ENCODE measurements at regions not wholly inside any gene's neighbourhood (a gene's known extent, or its start where the extent isn't known, plus 50 kb on each side); places are given as distances from the start of the nearest gene placed in this dataset.

DNA sequence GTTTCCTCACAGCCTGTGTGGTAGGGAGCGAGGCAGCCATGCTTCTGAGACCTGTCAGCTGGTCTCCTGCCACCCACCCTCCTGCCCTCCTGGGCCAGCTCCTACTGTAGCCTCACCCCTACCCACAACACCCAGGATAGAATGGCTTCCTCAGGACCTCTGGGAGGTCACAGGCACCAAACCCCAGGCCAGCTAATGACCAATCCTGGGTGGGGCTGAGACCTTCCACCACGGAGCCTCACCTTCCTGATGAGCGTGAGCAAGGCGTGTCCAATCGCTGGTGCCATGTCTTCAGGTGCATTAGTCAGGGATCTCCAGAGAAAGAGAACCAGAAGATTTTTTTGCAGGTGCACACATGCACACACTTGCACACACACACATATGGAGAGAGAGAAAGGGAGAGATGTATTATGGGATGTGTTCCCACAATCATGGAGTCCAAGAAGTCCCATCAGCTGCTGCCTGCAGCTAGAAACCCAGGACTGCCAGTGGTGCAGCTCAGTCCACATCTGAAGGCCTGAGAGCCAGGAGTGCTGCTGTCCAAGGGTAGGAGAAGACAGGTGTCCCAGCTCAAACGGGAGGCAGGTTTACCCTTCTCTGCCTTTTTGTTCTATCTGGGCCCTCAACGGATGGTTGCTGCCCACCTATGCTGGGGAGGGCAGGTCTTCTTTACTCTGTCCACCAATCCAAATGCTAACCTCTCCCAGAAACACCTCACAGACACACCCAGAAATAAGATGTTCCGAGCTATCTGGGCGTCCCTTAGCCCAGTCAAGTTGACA lies 70.4 kb upstream of the HDAC4 start (continued):
- TF ChIP-seq THRA (IDR thresholded peaks at IDR 0.05), result no peak
- TF ChIP-seq ZNF263 (CRISPR knock-in tag; IDR thresholded peaks at IDR 0.05; ENCODE audit: borderline replicate concordance), result no peak

- H3K27ac ChIP-seq (ENCODE audit: extremely low read depth, low read depth, low read length), result no peak overlapping the region
- intact Hi-C loops (cut with micrococcal nuclease), result no loop called here
- no peaks in the 10 kb centered on the region for H3K9me3 ChIP-seq (replicated peaks; ENCODE audit: control insufficient read depth, insufficient read depth, low read depth, low read length)
- no peaks in the 10 kb centered on the region for H3K79me2 ChIP-seq (ENCODE audit: control insufficient read depth, insufficient read depth, low read length)
- no peak overlapping the region for H3K4me3 ChIP-seq
- POLR2A ChIA-PET, result interaction anchor here (0.6 kb wide), 1 partner anchor 301 kb away, joined by 3 read pairs; no protein-coding TSS in a partner anchor
- FAIRE-seq (no peak), ATAC-seq (no peak), DNase-seq (ENCODE audit: extremely low read depth in 1 of 4, low spot score in 3 of 4) (no peak)
- H3K9ac ChIP-seq (ENCODE audit: insufficient read depth in 1 of 2, low read depth in 2 of 2, low read length in 2 of 2), result no peak overlapping the region
- peaks cover 0 to 35% of the 10 kb centered on the region in 2 experiments; a peak in 3 of 5 replicates for H3K27me3 ChIP-seq (ENCODE audit: control insufficient read depth in 2 of 2, insufficient read depth in 2 of 2, low read length in 2 of 2)
- BruUV-seq (replicated peaks), result no TSS peak
- H3K9me1 ChIP-seq (ENCODE audit: control insufficient read depth, insufficient read depth, low read length), result no peaks in the 10 kb centered on the region
- H3K4me2 ChIP-seq (ENCODE audit: insufficient read depth, low read length), result no peak overlapping the region
- CTCF ChIA-PET (ENCODE audit: low intra/inter-chr PET ratio), result no interaction called here
- no peaks in the 10 kb centered on the region for H3K36me3 ChIP-seq (ENCODE audit: control insufficient read depth, insufficient read depth, low read length)
- H4K20me1 ChIP-seq (replicated peaks; ENCODE audit: control insufficient read depth, insufficient read depth, low read length), result no peaks in the 10 kb centered on the region; the same call in 1 of the 2 replicates
- H2AFZ ChIP-seq (ENCODE audit: low read depth, low read length), result no peak overlapping the region
- TF ChIP-seq, protein P1, sequence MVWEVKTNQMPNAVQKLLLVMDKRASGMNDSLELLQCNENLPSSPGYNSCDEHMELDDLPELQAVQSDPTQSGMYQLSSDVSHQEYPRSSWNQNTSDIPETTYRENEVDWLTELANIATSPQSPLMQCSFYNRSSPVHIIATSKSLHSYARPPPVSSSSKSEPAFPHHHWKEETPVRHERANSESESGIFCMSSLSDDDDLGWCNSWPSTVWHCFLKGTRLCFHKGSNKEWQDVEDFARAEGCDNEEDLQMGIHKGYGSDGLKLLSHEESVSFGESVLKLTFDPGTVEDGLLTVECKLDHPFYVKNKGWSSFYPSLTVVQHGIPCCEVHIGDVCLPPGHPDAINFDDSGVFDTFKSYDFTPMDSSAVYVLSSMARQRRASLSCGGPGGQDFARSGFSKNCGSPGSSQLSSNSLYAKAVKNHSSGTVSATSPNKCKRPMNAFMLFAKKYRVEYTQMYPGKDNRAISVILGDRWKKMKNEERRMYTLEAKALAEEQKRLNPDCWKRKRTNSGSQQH (CRISPR knock-in tag; IDR thresholded peaks at IDR 0.05), result no peak
- no peak for TF ChIP-seq ZNF197 (CRISPR knock-in tag; IDR thresholded peaks at IDR 0.05; ENCODE audit: low read depth)
- TF ChIP-seq JUND (IDR thresholded peaks at IDR 0.05; ENCODE audit: borderline replicate concordance, low read depth, low read length), result no peak
- no peak for TF ChIP-seq JUND (tag; IDR thresholded peaks at IDR 0.05; ENCODE audit: borderline replicate concordance, low read depth, low read length)
- TF ChIP-seq ZFP30 (CRISPR knock-in tag; IDR thresholded peaks at IDR 0.05; ENCODE audit: borderline replicate concordance), result no peak
- TF ChIP-seq JUN (IDR thresholded peaks at IDR 0.05; ENCODE audit: borderline replicate concordance, low read depth, low read length), result no peak
- no peak for TF ChIP-seq JUN (CRISPR knock-in tag; IDR thresholded peaks at IDR 0.05; ENCODE audit: borderline replicate concordance)
- TF ChIP-seq, protein P2, sequence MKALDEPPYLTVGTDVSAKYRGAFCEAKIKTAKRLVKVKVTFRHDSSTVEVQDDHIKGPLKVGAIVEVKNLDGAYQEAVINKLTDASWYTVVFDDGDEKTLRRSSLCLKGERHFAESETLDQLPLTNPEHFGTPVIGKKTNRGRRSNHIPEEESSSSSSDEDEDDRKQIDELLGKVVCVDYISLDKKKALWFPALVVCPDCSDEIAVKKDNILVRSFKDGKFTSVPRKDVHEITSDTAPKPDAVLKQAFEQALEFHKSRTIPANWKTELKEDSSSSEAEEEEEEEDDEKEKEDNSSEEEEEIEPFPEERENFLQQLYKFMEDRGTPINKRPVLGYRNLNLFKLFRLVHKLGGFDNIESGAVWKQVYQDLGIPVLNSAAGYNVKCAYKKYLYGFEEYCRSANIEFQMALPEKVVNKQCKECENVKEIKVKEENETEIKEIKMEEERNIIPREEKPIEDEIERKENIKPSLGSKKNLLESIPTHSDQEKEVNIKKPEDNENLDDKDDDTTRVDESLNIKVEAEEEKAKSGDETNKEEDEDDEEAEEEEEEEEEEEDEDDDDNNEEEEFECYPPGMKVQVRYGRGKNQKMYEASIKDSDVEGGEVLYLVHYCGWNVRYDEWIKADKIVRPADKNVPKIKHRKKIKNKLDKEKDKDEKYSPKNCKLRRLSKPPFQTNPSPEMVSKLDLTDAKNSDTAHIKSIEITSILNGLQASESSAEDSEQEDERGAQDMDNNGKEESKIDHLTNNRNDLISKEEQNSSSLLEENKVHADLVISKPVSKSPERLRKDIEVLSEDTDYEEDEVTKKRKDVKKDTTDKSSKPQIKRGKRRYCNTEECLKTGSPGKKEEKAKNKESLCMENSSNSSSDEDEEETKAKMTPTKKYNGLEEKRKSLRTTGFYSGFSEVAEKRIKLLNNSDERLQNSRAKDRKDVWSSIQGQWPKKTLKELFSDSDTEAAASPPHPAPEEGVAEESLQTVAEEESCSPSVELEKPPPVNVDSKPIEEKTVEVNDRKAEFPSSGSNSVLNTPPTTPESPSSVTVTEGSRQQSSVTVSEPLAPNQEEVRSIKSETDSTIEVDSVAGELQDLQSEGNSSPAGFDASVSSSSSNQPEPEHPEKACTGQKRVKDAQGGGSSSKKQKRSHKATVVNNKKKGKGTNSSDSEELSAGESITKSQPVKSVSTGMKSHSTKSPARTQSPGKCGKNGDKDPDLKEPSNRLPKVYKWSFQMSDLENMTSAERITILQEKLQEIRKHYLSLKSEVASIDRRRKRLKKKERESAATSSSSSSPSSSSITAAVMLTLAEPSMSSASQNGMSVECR (CRISPR knock-in tag; IDR thresholded peaks at IDR 0.05), result no peak
- in situ Hi-C loops (cut with MboI), result no loop called here
- no peaks in the 10 kb centered on the region; a peak in 1 of 5 replicates for H3K4me1 ChIP-seq (replicated peaks in 1 of 2; ENCODE audit: control insufficient read depth in 2 of 2, insufficient read depth in 2 of 2, low read length in 2 of 2)
- WGBS (ENCODE audit: insufficient coverage, low coverage, missing lambda C conversion rate), result 2% methylated on average over 11 of the region's 14 CpGs
Observed at GRCh38 chr2:239470151-239470900, 69.5 kb upstream of the HDAC4 start.
